ENCODE measurements at regions not wholly inside any gene's neighbourhood (a gene's known extent, or its start where the extent isn't known, plus 50 kb on each side); places are given as distances from the start of the nearest gene placed in this dataset.
"Not testable (repeated sequence)": the region's sequence is repeated elsewhere in the genome, so short reads cannot be mapped to it uniquely, and the experiment has no call there.

DNA sequence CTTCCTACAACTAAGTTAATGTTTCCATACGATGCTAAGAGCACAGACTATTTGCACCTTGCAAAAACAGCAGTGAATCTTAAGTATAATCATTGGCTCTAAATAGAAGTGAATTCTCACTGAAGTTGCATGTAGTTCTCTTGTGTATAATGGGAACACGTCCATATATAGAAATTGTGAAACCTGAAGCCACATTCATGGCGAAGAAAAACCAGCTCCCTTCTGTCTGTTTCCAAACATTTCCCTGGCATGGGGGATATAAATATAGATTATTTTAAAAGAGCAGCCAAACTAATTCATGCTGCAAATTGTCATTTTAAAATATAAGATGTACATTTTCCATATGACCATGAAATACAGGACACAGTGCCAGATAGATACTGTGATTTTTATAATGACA lies 71.1 kb downstream of the TRAM1L1 start:
- Histone ChIP-seq H3K27me3 (ENCODE audit: low read depth) (no peaks in the 10 kb centered on the region), H3K36me3 (replicated peaks) (no peaks in the 10 kb centered on the region), H3K9me3 (no peaks in the 10 kb centered on the region), H3K4me1 (no peaks in the 10 kb centered on the region), H3K4me3 (no peak overlapping the region)
- no peak for DNase-seq (ENCODE audit: low spot score in 2 of 2)
- in situ Hi-C loops (cut with MboI; ENCODE audit: low sequenced_read_pairs): no loop called here

DNA sequence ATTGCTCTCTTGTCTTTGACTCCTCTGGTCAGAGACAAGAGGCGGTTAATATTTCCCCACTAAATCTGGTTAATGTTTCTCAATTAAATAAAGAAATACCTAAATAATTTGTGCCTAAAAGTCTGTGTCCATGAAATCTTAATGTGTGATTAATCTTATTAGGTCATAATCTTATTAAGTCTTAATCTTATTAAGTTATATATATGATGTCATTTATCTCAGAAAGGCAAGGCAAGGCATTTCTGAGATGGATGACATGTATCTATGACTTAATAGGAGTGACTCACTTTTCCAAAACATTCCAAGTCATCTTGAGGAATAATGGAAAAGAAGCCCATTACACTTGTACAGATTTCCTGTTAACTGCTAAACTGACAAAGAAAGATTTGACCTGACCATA lies 74.7 kb downstream of the TRAM1L1 start:
- H3K4me1 ChIP-seq: no peaks in the 10 kb centered on the region
- no peaks in the 10 kb centered on the region for H3K9me3 ChIP-seq
- in situ Hi-C loops (cut with MboI; ENCODE audit: low sequenced_read_pairs): no loop called here
- DNase-seq (ENCODE audit: low spot score in 2 of 2): no peak
- H3K27me3 ChIP-seq (ENCODE audit: low read depth): no peaks in the 10 kb centered on the region
- H3K36me3 ChIP-seq (replicated peaks): no peaks in the 10 kb centered on the region
- H3K4me3 ChIP-seq: no peak overlapping the region

DNA sequence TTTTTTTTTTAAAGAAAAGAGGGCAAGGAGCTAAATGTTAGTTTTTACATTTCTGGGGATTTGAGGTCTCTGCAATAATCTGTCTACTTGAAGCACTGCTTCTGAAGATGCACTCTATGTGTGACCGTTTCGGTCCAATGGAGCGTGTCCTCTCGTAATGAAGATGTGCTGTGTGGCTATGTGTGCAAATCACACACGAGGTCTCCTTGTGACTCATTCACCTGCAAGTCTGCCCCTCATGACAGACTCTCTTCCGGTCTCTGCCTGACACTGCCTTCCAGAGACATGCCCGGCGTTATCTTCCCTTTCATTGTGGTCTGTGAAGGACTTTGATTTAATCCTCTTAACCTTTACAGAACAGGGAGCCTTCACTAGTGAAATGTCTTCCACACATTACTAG lies 84.3 kb downstream of the TRAM1L1 start:
- in situ Hi-C loops (cut with MboI; ENCODE audit: low sequenced_read_pairs): no loop called here
- Histone ChIP-seq H3K4me1 (no peaks in the 10 kb centered on the region), H3K9me3 (no peaks in the 10 kb centered on the region), H3K36me3 (replicated peaks) (no peaks in the 10 kb centered on the region), H3K27me3 (ENCODE audit: low read depth) (no peaks in the 10 kb centered on the region), H3K4me3 (no peak overlapping the region)
- DNase-seq (ENCODE audit: low spot score in 2 of 2): no peak

- no peaks in the 10 kb centered on the region for H3K9me3 ChIP-seq
- peaks cover 14% of the 10 kb centered on the region for H3K4me1 ChIP-seq
- no peaks in the 10 kb centered on the region for H3K27me3 ChIP-seq (ENCODE audit: low read depth)
- DNase-seq (ENCODE audit: low spot score in 2 of 2): no peak
- H3K36me3 ChIP-seq (replicated peaks): no peaks in the 10 kb centered on the region
- H3K4me3 ChIP-seq: no peak overlapping the region
- in situ Hi-C loops (cut with MboI; ENCODE audit: low sequenced_read_pairs): no loop called here
These were observed 102.7 kb downstream of the TRAM1L1 start for GRCh38 chr4:116982656-116983055.

DNA sequence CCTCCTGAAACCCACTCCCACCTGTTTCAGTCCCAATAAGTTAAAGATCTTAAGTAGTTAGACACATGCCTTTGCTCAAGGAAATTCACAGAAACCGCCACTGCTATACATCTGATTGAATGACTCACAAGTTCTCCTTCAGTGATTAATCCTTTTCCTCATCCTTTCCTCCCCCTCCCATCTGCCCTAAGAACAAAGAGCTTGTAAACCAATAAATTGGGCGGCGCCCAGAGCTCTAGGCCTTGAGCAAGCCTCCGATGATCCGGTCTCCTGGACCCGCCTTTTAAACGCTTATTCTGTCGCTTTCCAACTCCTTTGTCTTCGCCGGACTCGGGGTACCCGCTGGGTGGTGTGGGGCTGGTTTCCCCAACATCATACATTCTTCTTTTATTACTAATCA lies 104.9 kb downstream of the TRAM1L1 start:
- H3K9me3 ChIP-seq; H3K4me3 ChIP-seq; H3K27me3 ChIP-seq (ENCODE audit: low read depth); in situ Hi-C loops (cut with MboI; ENCODE audit: low sequenced_read_pairs); H3K36me3 ChIP-seq (replicated peaks): not testable (repeated sequence)
- H3K4me1 ChIP-seq: peaks cover 16% of the 10 kb centered on the region
- DNase-seq (ENCODE audit: low spot score in 2 of 2): peak; percentile 53 to 57

- no peak for DNase-seq (ENCODE audit: low spot score in 2 of 2)
- Histone ChIP-seq H3K36me3 (replicated peaks) (no peaks in the 10 kb centered on the region), H3K4me3 (no peak overlapping the region), H3K9me3 (no peaks in the 10 kb centered on the region), H3K27me3 (ENCODE audit: low read depth) (no peaks in the 10 kb centered on the region; the same call in 1 of the 2 replicates), H3K4me1 (no peaks in the 10 kb centered on the region)
- in situ Hi-C loops (cut with MboI; ENCODE audit: low sequenced_read_pairs): no loop called here
These were observed 126.3 kb downstream of the TRAM1L1 start for GRCh38 chr4:116959045-116959444.

- H3K36me3 ChIP-seq (replicated peaks): no peaks in the 10 kb centered on the region
- DNase-seq (ENCODE audit: low spot score in 2 of 2): no peak
- H3K4me1 ChIP-seq: no peaks in the 10 kb centered on the region
- H3K27me3 ChIP-seq (ENCODE audit: low read depth): no peaks in the 10 kb centered on the region; the same call in 1 of the 2 replicates
- H3K9me3 ChIP-seq: no peaks in the 10 kb centered on the region
- in situ Hi-C loops (cut with MboI; ENCODE audit: low sequenced_read_pairs): no loop called here
- no peak overlapping the region for H3K4me3 ChIP-seq
These were observed 131.4 kb downstream of the TRAM1L1 start for GRCh38 chr4:116953947-116954346.

- no peak for DNase-seq (ENCODE audit: low spot score in 2 of 2)
- Histone ChIP-seq H3K36me3 (replicated peaks) (no peaks in the 10 kb centered on the region), H3K27me3 (ENCODE audit: low read depth) (no peaks in the 10 kb centered on the region; the same call in 1 of the 2 replicates), H3K4me3 (no peak overlapping the region), H3K9me3 (no peaks in the 10 kb centered on the region), H3K4me1 (no peaks in the 10 kb centered on the region)
- in situ Hi-C loops (cut with MboI; ENCODE audit: low sequenced_read_pairs): no loop called here
These were observed 132.7 kb downstream of the TRAM1L1 start for GRCh38 chr4:116952530-116953136.

DNA sequence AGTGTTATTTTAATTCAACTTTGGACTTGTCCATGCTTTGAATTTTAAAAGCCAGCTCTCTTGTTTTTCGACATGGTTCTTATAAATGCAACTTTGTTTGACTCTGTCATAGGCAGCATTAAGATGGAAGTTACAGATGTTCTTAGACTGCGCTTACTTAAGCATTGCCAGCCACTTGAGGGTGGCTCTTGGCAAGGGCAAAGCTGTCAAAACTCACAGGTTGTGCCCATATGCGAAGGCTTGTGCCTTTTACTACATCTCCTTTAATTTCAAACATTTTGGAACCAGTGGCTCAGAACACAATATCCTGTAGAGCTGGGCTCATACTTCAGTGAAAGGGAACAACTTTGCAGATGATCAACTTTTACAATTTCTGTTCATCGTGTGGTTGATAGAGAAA lies 135.5 kb downstream of the TRAM1L1 start:
- H3K36me3 ChIP-seq (replicated peaks): no peaks in the 10 kb centered on the region
- H3K4me1 ChIP-seq: no peaks in the 10 kb centered on the region
- no peaks in the 10 kb centered on the region; the same call in 1 of the 2 replicates for H3K27me3 ChIP-seq (ENCODE audit: low read depth)
- H3K9me3 ChIP-seq: no peaks in the 10 kb centered on the region
- H3K4me3 ChIP-seq: no peak overlapping the region
- in situ Hi-C loops (cut with MboI; ENCODE audit: low sequenced_read_pairs): no loop called here
- no peak for DNase-seq (ENCODE audit: low spot score in 2 of 2)

DNA sequence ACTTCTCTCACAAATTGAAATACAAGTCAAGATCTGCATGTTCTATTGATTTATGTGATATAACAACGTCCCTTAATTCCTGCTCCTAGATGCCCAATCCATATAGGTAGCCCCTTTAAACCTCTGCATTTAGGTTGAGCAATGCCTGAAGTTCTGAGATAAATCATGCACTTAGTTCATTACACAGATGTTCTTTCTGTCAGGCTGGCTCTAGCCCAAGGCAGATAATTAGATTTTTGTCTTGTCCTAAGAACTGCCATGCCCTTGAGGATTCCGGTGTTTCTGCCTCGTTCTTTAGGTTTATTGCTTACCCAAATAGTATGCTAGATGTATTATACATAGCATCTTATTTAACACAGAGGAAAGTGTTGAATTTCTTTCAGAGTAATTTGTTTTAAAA lies 143.1 kb downstream of the TRAM1L1 start:
- Histone ChIP-seq H3K4me3 (no peak overlapping the region), H3K36me3 (replicated peaks) (no peaks in the 10 kb centered on the region), H3K27me3 (ENCODE audit: low read depth) (no peaks in the 10 kb centered on the region), H3K9me3 (no peaks in the 10 kb centered on the region), H3K4me1 (no peaks in the 10 kb centered on the region)
- in situ Hi-C loops (cut with MboI; ENCODE audit: low sequenced_read_pairs): no loop called here
- no peak for DNase-seq (ENCODE audit: low spot score in 2 of 2)

DNA sequence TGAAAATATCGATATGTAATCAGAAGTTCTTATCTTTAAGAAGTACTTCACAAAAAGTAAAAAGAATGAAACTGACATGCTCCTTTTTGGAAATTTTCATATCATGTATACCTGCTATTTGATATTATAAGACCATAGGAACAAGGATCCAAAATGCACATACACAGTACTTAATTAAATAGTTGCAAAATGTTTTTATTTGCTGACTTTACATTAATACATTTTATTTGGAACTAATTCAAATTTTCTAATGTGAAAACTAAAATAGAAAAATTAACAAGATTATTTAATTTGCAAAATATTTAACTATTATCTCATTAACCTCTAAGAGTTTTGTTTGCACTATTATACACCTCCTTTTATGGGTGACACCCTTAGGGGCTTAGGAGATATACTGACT lies 155.0 kb downstream of the TRAM1L1 start:
- no peak for DNase-seq (ENCODE audit: low spot score in 2 of 2)
- no peaks in the 10 kb centered on the region for H3K9me3 ChIP-seq
- H3K27me3 ChIP-seq (ENCODE audit: low read depth): no peaks in the 10 kb centered on the region
- in situ Hi-C loops (cut with MboI; ENCODE audit: low sequenced_read_pairs): no loop called here
- H3K4me1 ChIP-seq: no peaks in the 10 kb centered on the region; the same call in 1 of the 2 replicates
- no peak overlapping the region for H3K4me3 ChIP-seq
- no peaks in the 10 kb centered on the region for H3K36me3 ChIP-seq (replicated peaks)

- DNase-seq (ENCODE audit: low spot score in 2 of 2): no peak
- Histone ChIP-seq H3K4me3 (no peak overlapping the region), H3K36me3 (replicated peaks) (no peaks in the 10 kb centered on the region), H3K4me1 (no peaks in the 10 kb centered on the region; the same call in 1 of the 2 replicates), H3K9me3 (no peaks in the 10 kb centered on the region), H3K27me3 (ENCODE audit: low read depth) (no peaks in the 10 kb centered on the region)
- in situ Hi-C loops (cut with MboI; ENCODE audit: low sequenced_read_pairs): no loop called here
These were observed 158.6 kb downstream of the TRAM1L1 start for GRCh38 chr4:116926631-116927295.

GRCh38 chr4:116925900-116926457 lies 159.4 kb downstream of the TRAM1L1 start:
- H3K4me1 ChIP-seq: no peaks in the 10 kb centered on the region; the same call in 1 of the 2 replicates
- H3K9me3 ChIP-seq: no peaks in the 10 kb centered on the region
- in situ Hi-C loops (cut with MboI; ENCODE audit: low sequenced_read_pairs): no loop called here
- H3K4me3 ChIP-seq: no peak overlapping the region
- no peaks in the 10 kb centered on the region for H3K36me3 ChIP-seq (replicated peaks)
- no peaks in the 10 kb centered on the region for H3K27me3 ChIP-seq (ENCODE audit: low read depth)
- no peak for DNase-seq (ENCODE audit: low spot score in 2 of 2)

- no peak for DNase-seq (ENCODE audit: low spot score in 2 of 2)
- in situ Hi-C loops (cut with MboI; ENCODE audit: low sequenced_read_pairs): no loop called here
- H3K4me3 ChIP-seq: no peak overlapping the region
- H3K4me1 ChIP-seq: no peaks in the 10 kb centered on the region; the same call in 1 of the 2 replicates
- no peaks in the 10 kb centered on the region for H3K27me3 ChIP-seq (ENCODE audit: low read depth)
- H3K36me3 ChIP-seq (replicated peaks): no peaks in the 10 kb centered on the region
- no peaks in the 10 kb centered on the region for H3K9me3 ChIP-seq
These were observed 162.0 kb downstream of the TRAM1L1 start for GRCh38 chr4:116923389-116923788.
